Gastrocnemius medialis (tissue), 4 donors: ENCODE measurements at regions not wholly inside any gene's neighbourhood (a gene's known extent, or its start where the extent isn't known, plus 50 kb on each side); places are given as distances from the start of the nearest gene placed in this dataset.
"Not testable (repeated sequence)": the region's sequence is repeated elsewhere in the genome, so short reads cannot be mapped to it uniquely, and the experiment has no call there.

Experiments used
- ATAC-seq, 2 donors: fragments of 150-250 bp; one replicate each; pipeline ENCODE4 v1.9.1; 2016
- DNase-seq, 2 donors: peaks; one replicate each; pipeline ENCODE4 v3.0.0-alpha.2; 2019
- H3K27ac ChIP-seq, 4 donors: fragments of 200-600 bp; sonication (generic); 1 replicate in 1 of 4; 2 replicates in 3 of 4; pipeline ENCODE4 v1.5.1; 2016 to 2018; ENCODE audit warnings: mild to moderate bottlenecking in 2 of 4, moderate library complexity in 1 of 4
- H3K27me3 ChIP-seq, 3 donors: fragments of 200-600 bp; sonication (generic) in 2 of 3; 1 replicate in 1 of 3; 2 replicates in 2 of 3; pipeline versions ENCODE4 v1.5.1 to v1.6.0; 2016 to 2019; ENCODE audit warnings: mild to moderate bottlenecking in 1 of 3, moderate library complexity in 1 of 3
- H3K36me3 ChIP-seq, 2 donors: fragments of 200-600 bp; sonication (generic) in 1 of 2; one replicate each; pipeline ENCODE4 v1.5.1; 2017 to 2018
- H3K4me1 ChIP-seq, 2 donors: fragments of 200-600 bp; sonication (generic) in 1 of 2; one replicate each; pipeline ENCODE4 v1.5.1; 2016 to 2017; ENCODE audit warnings: mild to moderate bottlenecking in 2 of 2
- H3K4me3 ChIP-seq, 4 donors: fragments of 200-600 bp; sonication (generic) in 3 of 4; 1 replicate in 1 of 4; 2 replicates in 3 of 4; pipeline ENCODE4 v1.5.1; 2016 to 2019; ENCODE audit warnings: mild to moderate bottlenecking in 2 of 4
- H3K9me3 ChIP-seq, 3 donors: fragments of 200-600 bp; sonication (generic) in 2 of 3; 1 replicate in 1 of 3; 2 replicates in 2 of 3; pipeline ENCODE4 v1.5.1; 2016 to 2019
- CTCF ChIP-seq, 5 experiments: fragments of 450-650 bp in 3 of 5; fragments of 200-600 bp in 2 of 5; sonication (generic) in 2 of 5; IDR thresholded peaks in 4 of 5; conservative IDR thresholded peaks in 1 of 5; 1 replicate in 4 of 5; 2 replicates in 1 of 5; pipeline ENCODE4 v1.5.1; 2016 to 2019; ENCODE audit warnings: antibody characterized with exemption in 5 of 5, mild to moderate bottlenecking in 3 of 5, moderate library complexity in 3 of 5
- POLR2A ChIP-seq, 2 donors: fragments of 450-650 bp; IDR thresholded peaks; one replicate each; pipeline ENCODE4 v1.6.1; 2017; ENCODE audit warnings: antibody characterized with exemption in 2 of 2, mild to moderate bottlenecking in 2 of 2, moderate library complexity in 2 of 2
- in situ Hi-C, 4 donors: fragments of 200-750 bp; cut with MboI; loops; one replicate each; pipeline versions ENCODE4 v1.15.0 to v1.8.0; 2017; ENCODE audit warnings: low sequenced_read_pairs in 4 of 4
- intact Hi-C: fragments of 100-400 bp; cut with DNase I; formaldehyde crosslinking; loops from one replicate; pipeline ENCODE4 v1.15.1; 2023; ENCODE audit warnings: low total_unique reads

- Histone ChIP-seq H3K27me3 (no peaks in the 10 kb centered on the region), H3K36me3 (no peaks in the 10 kb centered on the region), H3K27ac (no peak overlapping the region), H3K4me3 (no peak overlapping the region), H3K9me3 (no peaks in the 10 kb centered on the region), H3K4me1 (no peaks in the 10 kb centered on the region)
- in situ Hi-C loops (no loop called here), intact Hi-C loops (no loop called here)
- TF ChIP-seq CTCF (IDR thresholded peaks at IDR 0.05 in 4 of 5, conservative IDR thresholded peaks at IDR 0.05 in 1 of 5) (no peak), POLR2A (IDR thresholded peaks at IDR 0.05) (no peak)
- ATAC-seq, result no peak
- no peak for DNase-seq
These were observed 1568.7 kb upstream of the CELF4 start for GRCh38 chr18:39134255-39134654.

- H3K27ac ChIP-seq, intact Hi-C loops, H3K4me1 ChIP-seq, H3K4me3 ChIP-seq, H3K9me3 ChIP-seq, H3K27me3 ChIP-seq, ATAC-seq, H3K36me3 ChIP-seq, in situ Hi-C loops, DNase-seq: not testable (repeated sequence)
These were observed 1561.9 kb upstream of the CELF4 start for GRCh38 chr18:39127538-39127937.

- Histone ChIP-seq H3K27ac (no peak overlapping the region), H3K9me3 (no peaks in the 10 kb centered on the region), H3K36me3 (no peaks in the 10 kb centered on the region), H3K27me3 (no peaks in the 10 kb centered on the region), H3K4me3 (no peak overlapping the region), H3K4me1 (no peaks in the 10 kb centered on the region)
- TF ChIP-seq POLR2A (IDR thresholded peaks at IDR 0.05) (no peak), CTCF (IDR thresholded peaks at IDR 0.05 in 4 of 5, conservative IDR thresholded peaks at IDR 0.05 in 1 of 5) (no peak)
- DNase-seq (no peak), ATAC-seq (no peak)
- in situ Hi-C loops (no loop called here), intact Hi-C loops (no loop called here)
These were observed 1548.2 kb upstream of the CELF4 start for GRCh38 chr18:39113790-39114189.

GRCh38 chr18:39105104-39105503 lies 1539.5 kb upstream of the CELF4 start:
- TF ChIP-seq CTCF (IDR thresholded peaks at IDR 0.05 in 4 of 5, conservative IDR thresholded peaks at IDR 0.05 in 1 of 5) (no peak), POLR2A (IDR thresholded peaks at IDR 0.05) (no peak)
- no peaks in the 10 kb centered on the region for H3K27me3 ChIP-seq
- no peak overlapping the region for H3K27ac ChIP-seq
- no peaks in the 10 kb centered on the region for H3K9me3 ChIP-seq
- H3K36me3 ChIP-seq, result no peaks in the 10 kb centered on the region
- intact Hi-C loops, result no loop called here
- H3K4me1 ChIP-seq, result no peaks in the 10 kb centered on the region
- no peak overlapping the region for H3K4me3 ChIP-seq
- no peak for DNase-seq
- ATAC-seq, result no peak
- in situ Hi-C loops, result no loop called here

GRCh38 chr18:39072970-39073369 lies 1507.4 kb upstream of the CELF4 start:
- no peak overlapping the region for H3K27ac ChIP-seq
- no peaks in the 10 kb centered on the region for H3K4me1 ChIP-seq
- no peak for DNase-seq
- no peak overlapping the region for H3K4me3 ChIP-seq
- intact Hi-C loops, result no loop called here
- no peaks in the 10 kb centered on the region for H3K9me3 ChIP-seq
- no peaks in the 10 kb centered on the region for H3K27me3 ChIP-seq
- no peak for TF ChIP-seq CTCF (IDR thresholded peaks at IDR 0.05 in 4 of 5, conservative IDR thresholded peaks at IDR 0.05 in 1 of 5)
- no peaks in the 10 kb centered on the region for H3K36me3 ChIP-seq
- in situ Hi-C loops, result no loop called here
- ATAC-seq, result no peak
